GM21576 (cell line): ENCODE measurements at regions not wholly inside any gene's neighbourhood (a gene's known extent, or its start where the extent isn't known, plus 50 kb on each side); places are given as distances from the start of the nearest gene placed in this dataset.
"Not testable (repeated sequence)": the region's sequence is repeated elsewhere in the genome, so short reads cannot be mapped to it uniquely, and the experiment has no call there.

Experiments used
- ATAC-seq: cut with Tn5 transposase; IDR thresholded peaks from one replicate; pipeline ENCODE4 v1.9.1; 2021; ENCODE audit warnings: mild to moderate bottlenecking, moderate library complexity; ENCODE audit not compliant: unreplicated experiment

DNA sequence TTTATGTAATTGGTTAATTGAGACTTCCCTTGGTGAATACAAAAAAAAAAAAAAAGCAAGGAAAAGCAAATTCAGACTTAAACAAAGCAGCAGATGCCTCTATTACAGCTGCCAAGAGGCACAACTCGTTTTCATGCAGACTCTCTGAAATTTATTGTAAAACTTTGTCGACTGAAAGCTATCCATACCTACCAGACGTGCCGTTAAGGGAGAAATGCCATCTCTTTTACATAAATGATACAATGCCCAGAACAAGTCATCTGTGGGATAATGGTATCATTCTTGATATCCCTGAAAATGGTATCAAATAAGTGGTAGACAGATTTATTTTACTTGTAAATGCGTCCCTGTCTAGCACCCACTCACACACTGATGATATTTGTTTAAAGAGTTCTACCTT lies 724.2 kb downstream of the NSUN3 start:
- ATAC-seq = no peak

DNA sequence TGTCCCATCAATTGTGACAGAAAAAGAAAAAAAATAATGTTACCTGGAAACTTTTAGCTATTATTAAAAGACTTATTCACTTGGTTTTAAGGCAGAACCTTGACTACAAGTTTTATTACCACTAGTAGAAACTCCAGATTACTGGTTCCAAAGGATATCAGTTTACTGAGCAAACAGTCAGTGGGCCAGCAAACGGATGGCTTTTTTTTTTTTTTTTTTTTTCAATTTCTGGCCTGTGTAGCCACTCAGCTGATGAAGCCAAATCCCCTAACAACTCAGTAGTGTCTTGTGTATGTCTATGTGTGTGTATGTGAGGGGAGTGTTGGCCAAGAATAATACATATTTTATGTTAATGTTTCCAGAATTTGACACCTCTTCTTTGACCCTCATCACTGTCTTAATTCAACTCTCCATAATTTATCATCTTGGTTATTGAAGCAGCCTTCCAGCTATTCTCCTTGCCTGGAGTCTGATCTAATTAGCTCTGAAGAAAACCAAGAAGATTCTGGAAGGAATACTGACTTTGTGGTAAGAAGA lies 724.9 kb downstream of the NSUN3 start:
- ATAC-seq = no peak

DNA sequence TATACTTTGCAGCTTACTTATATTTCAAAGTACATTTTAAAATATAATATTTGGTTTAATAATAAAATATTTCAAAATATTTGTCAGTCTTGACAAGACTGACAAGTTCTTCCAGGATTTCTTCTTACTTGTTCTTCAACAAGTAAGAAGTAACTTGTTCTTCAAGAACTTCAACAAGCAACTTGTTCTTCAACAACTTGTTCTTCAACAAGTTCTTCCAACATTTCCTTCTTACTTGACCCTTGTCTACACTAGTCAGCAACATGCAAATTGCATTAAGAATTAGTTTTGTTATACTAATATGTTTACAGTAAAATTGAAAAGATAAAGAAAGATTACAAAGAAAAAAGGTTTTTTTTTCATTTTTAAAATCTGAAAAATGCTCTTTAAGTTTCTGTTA lies 731.7 kb downstream of the NSUN3 start:
- ATAC-seq = no peak

DNA sequence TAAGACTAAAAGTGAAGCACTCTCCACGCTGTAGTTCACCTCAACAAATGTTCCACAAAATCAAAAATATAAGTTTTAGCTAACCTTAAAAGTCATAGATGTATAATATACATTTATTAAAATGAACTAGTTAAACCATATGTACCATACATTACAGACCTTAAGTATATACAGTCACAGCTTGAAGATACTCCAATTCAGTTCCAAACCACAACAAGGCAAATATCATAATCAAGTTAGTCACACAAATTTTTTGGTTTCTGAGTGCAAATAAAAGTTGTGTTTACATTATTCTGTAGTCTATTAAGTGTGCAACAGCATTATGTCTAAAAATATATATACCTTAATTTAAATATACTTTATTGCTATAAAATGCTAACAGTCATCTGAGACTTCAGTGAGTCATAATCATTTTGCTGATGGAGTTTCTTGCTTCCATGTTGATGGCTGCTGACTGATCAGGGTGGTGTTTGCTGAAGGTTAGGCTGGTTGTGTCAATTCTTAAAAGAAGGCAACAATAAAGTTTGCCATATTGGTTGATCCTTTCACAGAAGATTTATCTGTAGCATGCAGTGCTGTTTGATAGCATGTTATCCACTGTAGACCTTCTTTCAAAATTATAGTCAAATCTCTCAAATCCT lies 736.7 kb downstream of the NSUN3 start:
- ATAC-seq = no peak

DNA sequence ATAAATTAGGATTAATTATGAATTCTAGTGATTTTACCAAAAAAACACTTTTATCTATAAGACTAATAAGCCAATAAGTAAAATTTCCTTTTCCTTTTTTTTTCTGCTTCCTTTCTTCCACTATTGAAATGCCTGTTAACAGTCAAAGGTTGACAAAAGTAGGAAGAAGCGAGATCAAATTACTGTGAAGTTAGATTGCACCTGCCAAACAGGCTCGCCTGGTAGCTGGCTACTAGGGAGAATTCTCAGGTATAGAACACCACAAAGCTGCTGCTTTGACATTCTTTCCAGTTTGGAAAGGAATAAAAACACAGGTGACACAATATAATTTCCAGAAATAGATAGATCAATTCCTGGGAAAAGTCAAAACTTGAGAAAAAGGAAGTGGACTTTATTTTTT lies 749.0 kb downstream of the NSUN3 start:
- no peak for ATAC-seq

DNA sequence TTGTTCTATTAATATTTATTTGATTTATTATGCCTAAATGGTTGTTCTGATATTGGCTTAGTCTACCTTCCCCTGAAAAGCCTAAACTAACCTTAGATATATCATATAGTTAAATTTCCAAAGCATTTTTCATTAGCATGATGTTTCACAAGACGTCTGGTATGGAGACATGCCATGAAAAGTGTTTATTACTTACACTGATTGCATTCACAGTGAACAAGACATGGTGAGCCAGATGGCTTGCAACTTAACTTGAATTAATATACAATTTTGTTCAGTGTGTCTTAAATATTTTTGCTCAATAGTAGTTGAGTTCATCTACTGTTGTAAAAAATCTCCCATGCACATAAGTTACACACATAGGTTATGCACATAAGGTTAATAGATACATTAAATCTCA lies 758.4 kb downstream of the NSUN3 start:
- ATAC-seq = no peak

DNA sequence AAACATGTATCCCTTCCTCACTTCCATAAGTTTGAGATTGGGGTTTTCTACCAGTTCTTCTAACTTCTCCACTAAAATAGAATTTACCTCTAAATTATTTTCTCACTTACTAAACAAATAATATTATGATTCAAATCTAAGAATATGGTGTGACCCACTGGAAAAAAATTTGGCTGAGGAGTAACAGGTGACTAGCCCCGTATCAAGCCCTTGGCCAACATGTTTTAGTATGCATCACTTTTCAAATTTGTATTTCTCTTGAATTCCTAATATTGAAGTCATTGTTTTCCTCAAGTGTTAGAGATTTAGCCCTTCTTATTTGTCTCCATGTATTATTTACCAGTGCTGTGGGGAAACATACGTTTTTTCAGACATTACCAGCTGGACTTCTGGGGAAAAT lies 759.4 kb downstream of the NSUN3 start:
- no peak for ATAC-seq

DNA sequence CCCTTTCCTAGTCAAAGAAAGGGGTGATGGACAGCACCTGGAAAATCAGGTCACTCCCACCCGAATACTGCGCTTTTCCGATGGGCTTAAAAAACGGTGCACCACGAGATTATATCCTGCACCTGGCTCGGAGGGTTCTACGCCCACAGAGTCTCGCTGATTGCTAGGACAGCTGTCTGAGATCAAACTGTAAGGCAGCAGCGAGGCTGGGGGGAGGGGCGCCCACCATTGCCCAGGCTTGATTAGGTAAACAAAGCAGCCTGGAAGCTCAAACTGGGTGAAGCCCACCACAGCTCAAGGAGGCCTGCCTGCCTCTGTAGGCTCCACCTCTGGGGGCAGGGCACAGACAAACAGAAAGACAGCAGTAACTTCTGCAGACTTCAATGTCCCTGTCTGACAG lies 783.4 kb downstream of the NSUN3 start:
- not testable (repeated sequence) for ATAC-seq

DNA sequence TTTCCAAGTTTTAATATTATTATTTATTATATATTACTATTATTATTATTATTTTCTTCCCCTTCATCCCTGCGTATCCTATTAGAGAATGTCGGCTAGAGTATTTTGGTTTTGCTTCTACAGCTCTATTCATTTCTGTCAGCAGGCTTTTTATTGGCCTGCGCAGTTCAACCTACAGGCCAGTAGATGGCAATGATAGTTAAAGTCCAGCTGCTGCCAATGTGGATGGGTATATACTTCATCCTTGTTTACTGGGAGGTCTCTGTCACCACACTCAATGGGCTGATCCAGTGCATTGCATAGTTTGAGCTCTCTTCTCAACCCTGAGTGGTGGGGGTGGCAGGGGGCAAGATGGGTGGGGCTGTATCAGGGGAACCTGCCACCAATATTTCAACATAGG lies 799.8 kb downstream of the NSUN3 start:
- ATAC-seq = no peak

DNA sequence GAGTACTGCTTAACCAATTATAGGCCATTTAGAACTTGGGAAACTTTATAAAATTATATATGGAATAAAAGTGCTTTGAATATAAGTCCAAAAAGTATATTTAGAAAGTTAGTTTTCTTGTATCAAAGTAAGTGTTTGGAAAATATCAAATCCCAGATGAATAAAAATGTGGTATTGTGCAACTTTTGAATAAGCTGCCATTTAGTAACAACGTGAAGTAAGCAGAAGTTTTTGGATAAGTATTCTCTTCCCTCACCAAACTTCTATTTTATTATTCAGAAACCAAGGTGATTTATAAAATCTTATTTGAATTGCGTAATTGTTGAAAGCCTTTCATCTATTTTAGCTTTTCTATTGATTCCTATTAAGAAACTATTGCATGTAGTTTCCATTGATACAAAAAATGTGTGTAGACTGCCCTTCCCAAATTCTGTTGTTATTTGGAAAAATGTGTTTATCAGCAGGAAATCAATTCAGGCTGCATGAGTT lies 806.2 kb downstream of the NSUN3 start:
- ATAC-seq = no peak

DNA sequence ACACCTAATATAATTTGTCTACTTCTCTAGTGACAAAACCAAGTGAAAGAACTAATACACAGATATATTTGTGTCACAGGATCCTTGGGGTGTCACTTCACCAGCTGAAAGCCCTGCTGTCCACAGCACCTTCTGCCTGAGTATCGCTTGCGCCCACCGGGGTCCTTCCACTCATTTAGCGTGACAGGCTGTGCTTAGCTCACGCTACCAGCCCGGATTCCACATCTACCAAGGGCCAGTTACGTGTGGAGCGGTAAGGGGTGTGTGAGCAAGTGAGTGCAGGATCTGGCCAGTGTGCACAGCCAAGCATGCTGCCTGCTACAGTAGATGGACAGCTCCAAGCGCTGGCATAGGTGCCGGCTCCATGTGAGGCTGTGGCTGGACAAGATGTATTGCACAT lies 810.9 kb downstream of the NSUN3 start:
- no peak for ATAC-seq

DNA sequence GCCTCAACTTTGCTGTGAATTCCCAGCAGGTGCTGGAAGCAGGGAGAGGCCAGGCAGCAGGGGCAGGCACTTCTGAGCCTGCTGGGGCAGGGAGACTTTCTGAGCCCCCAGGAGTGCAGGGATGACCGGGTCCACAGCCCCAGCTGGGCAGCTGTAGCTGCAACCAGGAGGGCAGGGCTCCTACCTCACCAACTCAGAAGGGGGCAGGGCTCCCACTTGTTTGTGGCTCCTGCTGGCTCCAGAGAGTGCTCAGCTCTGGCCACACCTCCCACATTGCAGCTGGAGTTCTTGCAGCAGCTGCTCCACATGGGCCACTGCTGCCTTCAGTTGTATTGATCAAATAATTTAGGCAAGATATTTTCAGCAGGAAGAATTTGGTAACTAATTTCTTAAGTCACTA lies 812.3 kb downstream of the NSUN3 start:
- ATAC-seq = no peak

DNA sequence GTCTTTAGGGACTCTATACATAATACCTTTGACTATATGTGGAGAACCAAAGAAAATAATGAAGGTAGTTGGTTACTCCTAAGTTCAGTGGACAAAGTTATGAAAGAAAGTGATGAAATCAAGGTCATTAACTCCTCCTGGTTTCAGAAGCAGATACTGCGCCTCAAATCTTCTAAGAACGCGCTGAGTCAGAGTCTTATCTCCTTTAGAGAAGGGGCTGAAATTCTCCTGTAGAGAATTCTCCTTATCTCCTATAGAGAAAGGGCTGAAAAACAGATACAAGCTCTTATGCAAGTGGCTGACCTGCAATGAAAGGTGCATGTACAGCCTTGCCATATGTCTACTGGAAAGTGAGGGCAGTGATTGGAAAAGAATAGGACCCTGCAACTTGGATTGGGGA lies 824.2 kb downstream of the NSUN3 start:
- ATAC-seq = no peak

DNA sequence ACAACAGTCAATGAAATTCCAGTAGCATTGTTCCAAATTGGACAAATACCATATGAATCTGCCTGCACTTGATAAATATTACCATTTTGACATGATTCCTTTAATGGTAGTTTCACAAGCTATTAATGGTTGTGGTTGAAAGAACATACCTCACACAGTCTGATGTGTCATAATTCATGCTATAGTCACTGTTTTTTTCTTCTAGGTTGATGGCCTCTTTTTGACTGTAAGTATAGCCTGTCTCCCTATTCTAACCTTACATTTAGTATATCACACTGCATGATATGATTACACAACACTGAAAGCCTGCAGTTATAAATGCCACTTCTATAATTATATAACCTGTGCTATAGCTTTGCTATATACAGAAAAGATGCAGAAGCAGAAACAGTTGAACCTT lies 834.1 kb downstream of the NSUN3 start:
- no peak for ATAC-seq

DNA sequence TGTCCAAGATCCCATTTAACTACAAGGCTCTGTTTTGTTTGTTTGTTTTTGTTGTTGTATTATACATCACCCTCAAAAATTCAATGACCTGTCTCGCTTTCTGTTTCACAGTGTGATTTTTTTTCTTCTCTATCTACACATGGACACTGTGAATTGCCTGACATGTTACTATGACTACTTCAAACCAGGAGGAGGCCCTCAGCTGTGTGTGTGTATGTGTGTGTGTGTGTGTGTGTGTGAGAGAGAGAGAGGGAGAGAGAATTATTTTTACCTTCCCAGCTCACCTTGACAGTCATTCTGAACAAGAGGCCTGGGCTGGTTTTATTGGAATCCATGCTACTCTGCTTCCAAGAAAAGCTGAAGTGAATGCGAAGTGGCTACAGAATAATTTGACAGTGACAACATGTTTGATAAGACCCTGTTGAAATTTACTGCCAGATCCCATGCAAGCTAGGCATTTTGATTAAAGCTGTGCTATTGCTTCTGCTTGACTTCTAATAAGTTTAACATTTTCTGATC lies 841.4 kb downstream of the NSUN3 start:
- no peak for ATAC-seq

DNA sequence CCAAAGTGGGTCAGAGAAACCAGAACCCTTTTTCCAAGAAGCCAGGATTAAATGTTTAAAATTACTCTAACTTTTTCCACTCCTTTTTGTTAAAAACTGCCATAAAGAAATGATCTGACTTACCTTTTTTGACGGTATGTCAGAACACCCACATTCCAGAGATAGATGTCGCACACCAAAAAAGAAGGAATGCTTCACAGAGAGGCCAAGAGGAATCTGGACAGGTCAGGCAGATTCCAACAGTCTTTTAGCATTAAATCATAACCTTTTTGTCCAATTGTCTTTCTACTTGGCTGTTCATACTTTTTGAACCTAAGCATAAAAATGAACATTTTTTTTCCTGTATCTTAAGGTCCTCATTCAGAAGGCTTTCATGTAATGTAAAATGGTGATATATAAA lies 846.9 kb downstream of the NSUN3 start:
- ATAC-seq = no peak

DNA sequence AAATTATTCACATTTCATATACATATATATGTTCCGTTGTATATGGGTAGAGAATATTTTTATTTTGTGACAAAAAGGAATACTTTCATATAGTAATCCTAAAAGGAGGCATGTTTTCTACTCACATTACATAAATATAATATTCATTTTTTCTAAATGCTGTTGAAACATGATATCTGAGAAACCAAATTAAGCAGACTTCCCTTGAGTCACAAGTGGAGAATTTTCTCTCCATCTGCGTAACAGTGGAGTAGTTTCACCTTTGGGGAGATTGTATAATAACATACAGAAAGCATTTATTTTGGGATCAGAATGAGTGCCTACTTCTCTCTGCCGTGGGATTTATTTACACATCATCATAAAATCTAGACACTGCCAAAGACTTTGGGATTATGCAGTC lies 849.8 kb downstream of the NSUN3 start:
- no peak for ATAC-seq

DNA sequence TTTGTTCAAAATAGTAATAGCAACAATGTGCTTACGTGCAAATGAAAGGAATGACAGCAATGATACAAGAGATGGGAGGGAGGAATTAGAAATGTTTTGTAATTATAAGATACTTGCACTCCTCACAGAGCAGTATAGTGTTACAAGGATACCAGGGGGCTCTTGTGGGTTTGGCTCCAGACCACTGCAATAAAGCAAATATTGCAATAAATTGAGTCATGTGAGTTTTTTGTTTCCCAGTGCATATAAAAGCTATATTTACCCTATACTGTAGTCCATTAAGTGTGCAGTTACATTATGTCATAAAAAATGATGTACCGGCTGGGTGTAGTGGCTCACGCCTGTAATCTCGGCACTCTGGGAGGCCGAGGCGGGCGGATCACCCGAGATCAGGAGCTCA lies 864.3 kb downstream of the NSUN3 start:
- ATAC-seq = no peak

DNA sequence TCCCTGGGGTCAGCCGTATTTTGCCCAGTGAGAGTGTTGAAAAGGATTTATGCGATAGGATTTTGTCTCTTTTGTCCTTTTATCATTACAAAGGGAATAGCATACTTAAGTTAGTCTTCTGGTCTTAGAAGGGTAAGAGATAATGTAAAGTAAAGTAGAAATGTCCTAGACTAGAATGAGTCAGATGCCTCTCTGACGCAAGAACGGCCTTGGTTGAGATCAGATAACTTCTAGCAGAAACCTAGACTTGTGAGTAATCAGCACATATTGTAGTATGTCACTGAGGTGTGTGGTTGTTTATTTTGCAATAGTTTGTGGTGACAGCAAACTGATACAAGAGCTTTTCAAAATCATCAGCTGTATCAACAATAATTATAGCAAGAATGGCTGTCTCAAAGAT lies 866.1 kb downstream of the NSUN3 start:
- ATAC-seq = no peak

DNA sequence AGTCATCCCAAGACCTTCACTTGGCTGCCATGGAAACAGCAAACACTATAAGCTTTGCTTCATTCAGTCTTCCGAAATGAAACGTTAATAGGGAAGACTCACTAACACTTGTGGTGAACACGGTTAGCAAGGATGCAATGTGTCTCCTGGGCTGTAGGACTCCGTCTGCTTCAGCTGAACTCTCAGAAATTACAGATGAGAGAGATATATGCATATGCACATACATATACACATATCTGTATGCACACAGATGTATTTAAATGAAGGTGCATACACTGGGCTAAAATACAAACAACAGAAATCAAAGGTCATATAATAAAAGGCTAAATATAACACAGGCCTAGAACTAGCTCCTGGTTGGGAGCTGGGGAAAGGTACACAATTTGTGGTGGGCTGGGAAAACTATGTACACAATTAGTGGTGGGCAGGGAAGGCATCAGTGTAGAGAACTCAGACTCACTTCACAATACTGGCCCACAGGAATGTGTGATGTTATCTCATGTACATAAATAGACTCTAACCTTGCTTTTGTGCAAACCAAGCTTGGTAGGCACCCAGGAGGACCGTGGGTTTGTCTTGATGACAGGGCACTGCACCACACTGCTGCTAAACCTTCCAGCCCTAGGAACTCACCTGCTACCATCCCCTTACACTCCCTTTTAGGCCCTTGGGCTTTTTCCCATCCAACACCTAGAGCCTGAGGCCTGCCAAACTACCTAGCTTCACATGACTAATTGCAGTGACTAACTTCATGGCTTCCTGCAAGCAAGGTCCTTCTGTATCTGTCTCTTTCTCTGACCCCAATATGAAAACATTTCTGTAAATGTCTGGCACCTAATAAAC lies 873.1 kb downstream of the NSUN3 start:
- ATAC-seq = no peak

DNA sequence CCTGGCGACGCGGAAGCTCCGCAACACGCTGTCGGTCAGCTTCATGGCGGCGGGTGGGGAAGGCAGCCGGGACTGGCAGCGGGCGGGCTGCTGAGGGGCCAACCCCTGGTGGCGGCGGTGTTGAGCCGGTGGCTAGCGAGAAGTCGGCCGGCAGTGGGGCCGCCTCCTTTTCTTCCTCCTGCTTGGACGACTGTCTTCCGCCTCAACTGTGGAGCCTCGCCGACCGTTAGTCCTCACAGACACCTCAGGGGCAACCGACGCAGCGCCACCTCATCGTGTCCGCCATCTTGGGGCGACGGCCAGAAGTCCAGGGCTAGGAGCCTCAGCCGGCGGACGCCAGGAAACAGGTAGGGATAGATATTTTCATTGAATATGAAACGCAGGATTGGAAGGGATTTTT lies 875.1 kb downstream of the NSUN3 start:
- no peak for ATAC-seq

DNA sequence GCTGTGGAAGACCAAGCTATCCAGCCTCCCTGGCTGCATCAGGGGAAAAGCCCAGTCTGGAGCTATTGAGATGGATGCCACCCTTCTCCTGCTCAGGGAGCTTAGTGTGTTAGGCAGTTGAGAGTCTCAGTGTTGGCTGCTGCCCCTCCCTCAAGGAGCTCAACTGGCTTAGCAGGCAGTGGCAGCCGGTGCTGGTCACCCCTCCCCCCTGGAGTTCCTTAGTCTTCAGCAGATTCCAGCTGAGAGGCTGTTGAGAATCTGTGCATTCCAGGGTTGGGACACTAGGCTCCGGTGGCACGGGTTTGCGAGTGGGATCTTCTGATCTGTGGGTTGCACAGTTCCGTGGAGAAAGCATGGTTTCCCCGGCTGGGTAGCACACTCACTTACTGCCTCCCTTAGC lies 883.8 kb downstream of the NSUN3 start:
- no peak for ATAC-seq
